HCEC 1CT (cell line): ENCODE measurements at regions not wholly inside any gene's neighbourhood (a gene's known extent, or its start where the extent isn't known, plus 50 kb on each side); places are given as distances from the start of the nearest gene placed in this dataset.
"Not testable (repeated sequence)": the region's sequence is repeated elsewhere in the genome, so short reads cannot be mapped to it uniquely, and the experiment has no call there.

Experiments used
- DNase-seq: peaks from one replicate; pipeline ENCODE4 v3.0.0-alpha.2; 2017

DNA sequence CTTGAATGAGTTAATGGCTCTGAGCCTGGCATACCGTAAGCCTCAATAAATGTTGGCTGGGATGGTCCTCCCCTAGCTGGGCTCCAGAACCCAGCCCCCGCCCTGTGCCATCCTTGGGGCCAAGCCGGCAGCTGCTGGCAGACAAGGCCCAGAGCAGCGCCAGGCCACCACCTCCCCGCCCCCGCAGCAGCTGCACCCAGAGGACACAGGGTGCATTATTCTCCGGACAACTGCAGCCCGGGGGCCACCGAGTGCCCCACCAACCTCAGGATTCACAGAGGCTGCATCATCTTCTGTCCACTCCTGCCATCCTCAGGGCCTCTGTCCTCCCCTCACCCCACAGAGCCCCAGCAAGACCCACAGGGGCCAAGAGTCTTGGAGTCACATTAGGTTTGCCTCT lies 92.7 kb downstream of the NCOR2 start:
- DNase-seq, result no peak

DNA sequence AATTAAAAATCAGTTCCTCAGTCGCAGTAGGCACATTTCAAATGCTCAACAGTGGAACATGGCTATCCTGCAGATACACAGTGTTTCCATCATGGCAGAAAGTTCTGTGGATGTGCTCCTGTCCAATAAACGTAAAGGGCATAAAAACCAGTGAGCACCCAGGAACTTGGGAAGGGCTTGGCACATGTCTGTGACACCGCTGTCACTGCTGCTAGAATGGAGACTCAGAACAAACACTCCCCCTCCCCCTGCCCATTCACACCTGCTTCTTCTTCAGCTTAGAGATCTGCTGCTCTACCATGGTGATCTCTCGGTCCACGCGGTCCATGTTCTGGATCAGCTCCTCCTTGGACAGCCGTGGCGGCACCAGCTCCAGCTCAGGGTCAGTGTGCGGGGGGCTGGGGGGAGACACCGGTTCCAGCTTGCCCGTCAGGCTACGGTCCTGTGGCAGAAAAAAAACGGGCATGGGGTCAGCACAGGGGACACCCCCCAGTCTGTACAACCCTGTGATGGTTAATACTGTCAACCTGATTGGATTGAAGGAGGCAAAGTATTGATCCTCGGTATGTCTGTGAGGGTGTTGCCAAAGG lies 94.6 kb downstream of the NCOR2 start:
- no peak for DNase-seq

DNA sequence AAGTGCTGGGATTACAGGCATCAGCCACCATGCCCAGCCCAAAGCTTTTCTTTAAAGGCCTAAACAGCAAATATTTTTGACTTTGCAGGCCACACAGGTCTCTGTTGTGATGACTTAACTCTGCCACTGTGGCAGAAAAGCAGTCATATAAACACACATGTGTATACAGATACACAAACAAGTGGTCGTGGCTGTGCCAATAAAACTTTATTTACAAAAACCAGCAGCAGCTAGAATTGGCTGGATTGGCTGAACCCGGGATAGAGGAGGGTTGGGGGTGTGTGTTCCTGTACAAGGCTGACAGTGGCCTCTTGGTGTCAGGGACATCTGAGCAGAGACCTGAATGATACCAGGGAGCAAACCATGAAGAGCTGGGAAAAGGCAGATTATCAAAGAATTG lies 95.6 kb downstream of the NCOR2 start:
- DNase-seq, result no peak

DNA sequence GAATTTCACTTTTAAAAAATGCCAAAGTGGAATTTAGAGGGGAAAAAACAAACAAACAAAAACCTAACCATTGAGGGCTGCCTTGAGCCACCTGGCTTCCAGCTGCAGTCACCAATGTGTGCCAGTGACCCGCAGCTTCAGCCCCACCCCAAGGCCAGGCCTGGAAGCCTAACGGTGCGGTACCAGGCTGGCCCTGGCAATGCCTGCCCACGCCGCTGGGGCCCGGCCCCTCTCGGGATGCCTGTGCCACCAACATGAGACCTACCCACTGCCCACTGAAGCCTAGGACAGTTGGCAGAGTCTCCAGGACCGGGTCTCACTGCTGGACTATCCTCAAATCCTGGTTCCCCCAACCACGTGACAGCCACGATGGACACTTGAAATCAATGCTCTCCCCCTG lies 96.6 kb downstream of the NCOR2 start:
- no peak for DNase-seq

DNA sequence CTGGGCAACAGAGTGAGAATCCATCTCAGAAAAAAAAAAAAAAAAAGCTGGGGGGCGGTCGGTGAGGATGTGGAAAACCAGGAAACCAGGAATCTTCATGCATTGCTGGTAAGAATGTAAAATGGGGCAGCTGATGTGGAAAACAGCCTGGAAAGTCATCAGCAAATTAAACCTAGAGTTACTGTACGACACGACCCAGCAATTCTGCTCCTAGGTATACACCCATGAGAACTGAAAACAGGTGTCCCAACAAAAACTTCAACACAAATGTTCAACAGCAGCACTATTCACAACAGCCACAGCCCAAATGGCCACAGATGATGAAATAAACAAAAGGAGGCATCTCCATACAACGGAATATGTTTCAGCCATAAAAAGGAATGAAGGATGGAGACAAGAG lies 97.3 kb downstream of the NCOR2 start:
- DNase-seq, result no peak

DNA sequence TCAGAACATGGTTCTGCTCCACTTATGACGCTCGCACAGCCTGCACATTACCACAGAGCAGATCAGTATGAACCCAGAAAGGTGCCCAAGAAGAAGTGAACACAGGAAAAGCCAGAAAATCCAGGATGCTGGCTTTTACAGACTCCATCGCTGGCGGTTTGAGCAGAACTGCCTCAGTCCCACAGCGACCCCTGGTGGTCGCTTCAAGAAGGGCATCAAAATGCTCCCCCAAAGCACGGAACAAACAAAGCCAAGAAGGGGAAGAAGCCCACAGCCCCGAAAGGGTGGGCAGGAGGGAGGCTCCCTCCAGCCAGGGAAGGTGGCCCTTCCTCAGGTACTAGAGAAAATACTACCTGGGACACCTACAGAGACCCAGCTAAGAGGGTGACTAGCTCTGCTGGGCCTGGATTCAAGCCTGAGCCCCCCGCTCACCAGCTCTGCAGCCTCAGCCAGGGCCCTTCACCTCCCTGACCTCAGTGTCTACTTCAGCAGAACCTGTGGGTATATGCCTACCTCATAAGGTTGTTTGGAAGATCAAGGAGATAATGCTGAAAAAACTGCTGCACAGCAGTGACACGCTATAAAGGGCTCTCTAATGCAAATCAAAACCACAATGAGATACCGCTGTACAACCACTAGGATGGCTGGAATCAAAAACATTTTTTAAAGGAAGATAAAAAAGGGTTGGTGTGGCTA lies 98.1 kb downstream of the NCOR2 start:
- no peak for DNase-seq

DNA sequence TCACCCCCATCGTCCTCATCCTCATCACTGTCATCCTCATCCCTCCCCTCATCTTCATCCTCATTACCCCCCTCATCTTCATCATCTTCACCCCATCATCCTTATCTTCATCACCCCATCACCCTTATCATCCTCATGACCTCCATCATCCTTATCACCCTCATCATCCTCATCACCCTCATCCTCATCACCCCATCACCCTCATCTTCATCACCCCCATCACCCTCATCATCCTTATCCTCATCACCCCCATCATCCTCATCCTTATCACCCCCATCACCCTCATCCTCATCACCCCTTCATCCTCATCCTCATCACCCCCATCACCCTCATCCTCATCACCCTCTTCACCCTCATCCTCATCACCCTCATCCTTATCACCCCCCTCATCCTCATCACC lies 99.9 kb downstream of the NCOR2 start:
- DNase-seq, result not testable (repeated sequence)

DNA sequence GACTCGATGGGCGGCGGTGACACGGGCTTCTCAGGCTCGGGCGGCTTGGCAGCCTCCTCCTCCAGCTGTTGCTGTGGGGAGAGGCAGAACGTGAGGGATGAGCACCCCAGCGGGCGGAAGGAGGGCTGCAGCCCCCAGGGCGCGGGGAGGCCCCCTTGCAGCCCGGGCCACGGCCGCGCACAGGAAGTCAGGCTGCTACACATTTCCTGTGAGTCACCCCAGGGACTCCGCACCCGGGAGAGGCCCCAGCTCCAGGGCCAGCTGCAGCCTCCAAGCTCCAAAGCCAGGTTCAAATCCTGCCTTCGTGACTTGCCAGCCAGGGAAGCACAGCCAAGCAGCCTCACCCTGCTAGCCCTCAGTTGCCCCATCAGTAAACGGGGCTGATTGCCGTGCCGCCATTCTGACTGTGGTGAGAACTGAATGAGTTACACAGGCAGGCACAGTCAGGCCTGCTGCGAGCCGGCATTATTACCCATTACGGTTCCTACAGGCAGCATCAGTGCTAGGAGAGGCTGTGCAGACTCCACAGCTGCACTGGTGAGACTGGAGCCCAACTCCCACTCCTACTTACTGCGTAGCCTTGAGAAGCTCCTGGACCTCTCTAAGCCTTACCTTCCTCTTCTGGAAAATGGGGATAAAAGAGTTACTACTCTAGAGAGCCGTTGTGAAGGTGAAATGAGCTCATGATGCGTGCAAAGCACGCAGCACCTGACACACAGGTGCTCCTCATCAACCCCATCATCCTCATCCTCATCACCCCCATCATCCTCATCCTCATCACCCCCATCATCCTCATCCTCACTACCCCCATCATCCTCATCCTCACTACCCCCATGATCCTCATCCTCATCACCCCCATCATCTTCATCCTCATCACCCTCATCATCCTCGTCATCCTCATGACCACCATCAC lies 100.9 kb downstream of the NCOR2 start:
- no peak for DNase-seq

DNA sequence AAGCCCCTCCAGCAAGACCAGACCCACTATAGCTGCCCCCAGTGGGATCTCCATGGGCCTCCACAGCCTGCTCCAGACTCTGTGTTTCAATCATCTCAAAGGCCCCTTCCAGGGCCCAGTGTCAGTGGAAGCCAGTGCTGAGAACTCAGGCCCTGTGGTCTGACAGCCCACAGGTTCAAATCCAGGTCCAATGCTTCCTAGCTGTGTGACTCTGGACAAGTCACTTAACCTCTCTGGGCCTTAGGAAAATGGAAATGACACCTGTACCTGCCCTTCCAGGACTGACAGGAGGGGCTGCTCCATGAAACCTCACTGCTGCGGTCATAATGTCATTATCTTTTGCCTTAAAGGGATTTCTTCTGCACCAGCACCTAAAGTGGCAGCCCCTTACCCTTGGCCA lies 101.9 kb downstream of the NCOR2 start:
- no peak for DNase-seq

DNA sequence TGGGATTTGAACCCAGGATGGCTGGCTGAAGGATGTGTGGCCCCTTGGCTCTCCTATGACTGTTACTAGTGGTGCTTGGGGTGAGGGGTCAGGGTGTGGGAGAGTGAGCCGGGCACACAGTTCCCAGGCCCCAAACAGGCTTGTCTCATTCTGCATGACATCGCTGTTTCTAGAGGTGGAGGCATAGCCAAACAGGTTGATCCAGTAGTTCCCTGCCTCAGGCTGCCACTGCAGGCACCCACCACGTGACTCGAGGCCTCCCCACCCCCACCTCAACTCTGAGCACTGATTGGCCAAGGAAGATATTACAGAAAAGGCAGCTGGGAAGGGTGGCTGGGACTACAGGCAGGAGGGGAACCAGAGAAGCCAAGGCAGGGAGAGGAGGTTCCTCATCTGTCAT lies 102.6 kb downstream of the NCOR2 start:
- DNase-seq, result no peak

DNA sequence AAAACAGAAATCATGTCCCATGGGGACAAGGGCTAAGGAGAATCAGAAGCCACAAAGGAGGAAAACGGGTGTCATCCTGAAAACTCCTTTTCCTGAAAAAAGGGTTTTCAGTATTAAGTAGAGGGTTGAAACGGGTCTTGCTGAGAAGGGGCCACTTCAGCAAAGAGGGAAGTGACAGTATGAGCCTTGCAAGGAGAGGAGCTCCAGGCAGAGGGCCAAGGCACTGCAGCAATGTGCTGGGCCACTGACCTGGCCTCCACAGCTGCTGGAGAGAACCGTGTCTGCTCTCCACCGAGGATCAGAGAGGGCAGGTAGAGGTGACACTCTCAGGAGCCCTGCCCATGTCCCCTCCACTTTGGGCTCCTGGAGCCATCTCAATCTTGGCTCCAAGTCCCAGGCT lies 103.3 kb downstream of the NCOR2 start:
- DNase-seq, result no peak

DNA sequence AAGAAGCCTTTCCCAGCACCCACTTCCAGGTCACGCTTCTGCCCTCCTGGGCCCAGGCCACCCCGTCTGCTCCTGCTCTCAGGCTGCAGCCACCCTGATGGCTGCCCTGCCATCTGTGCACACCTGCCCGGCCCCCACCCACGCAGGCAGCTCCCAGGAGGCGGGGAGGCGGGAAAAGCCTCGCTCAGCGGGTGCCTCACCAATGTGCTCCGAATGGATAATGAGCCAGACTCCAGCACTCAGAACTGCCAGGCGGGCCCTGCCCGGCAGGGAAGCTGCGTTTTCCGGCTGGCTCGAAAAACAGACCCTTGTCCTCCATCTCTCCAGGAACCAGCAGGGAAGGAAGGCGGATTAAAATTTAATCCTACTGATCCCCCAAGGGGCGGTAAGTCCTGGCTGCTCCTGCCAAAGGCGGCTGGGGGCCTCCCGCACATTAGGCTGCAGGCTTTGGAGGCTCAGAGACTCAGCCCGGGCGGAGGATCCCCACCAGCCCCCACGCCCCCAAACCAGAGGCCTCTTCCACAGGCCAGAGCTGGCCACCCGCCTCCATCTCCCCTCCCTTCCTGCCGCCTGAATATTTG lies 104.0 kb downstream of the NCOR2 start:
- no peak for DNase-seq

DNA sequence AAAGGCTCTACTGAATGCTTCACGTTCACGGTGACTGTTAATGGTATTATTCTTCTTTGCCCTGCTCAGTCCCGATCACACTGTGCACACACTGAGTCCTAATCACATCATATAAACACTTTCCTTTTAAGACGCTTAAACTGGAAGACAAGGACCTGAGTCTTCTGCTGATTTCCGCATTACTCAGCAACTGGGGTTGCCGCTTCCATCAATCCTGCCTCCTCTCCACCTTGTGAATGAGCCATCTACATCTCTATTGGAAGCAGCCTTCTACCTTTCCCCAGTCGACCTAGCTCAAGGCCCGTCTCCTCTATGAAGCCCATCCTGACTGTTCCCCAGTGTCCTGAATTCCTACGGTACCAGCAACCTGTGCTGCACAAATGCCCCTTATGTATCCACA lies 104.7 kb downstream of the NCOR2 start:
- DNase-seq, result no peak

DNA sequence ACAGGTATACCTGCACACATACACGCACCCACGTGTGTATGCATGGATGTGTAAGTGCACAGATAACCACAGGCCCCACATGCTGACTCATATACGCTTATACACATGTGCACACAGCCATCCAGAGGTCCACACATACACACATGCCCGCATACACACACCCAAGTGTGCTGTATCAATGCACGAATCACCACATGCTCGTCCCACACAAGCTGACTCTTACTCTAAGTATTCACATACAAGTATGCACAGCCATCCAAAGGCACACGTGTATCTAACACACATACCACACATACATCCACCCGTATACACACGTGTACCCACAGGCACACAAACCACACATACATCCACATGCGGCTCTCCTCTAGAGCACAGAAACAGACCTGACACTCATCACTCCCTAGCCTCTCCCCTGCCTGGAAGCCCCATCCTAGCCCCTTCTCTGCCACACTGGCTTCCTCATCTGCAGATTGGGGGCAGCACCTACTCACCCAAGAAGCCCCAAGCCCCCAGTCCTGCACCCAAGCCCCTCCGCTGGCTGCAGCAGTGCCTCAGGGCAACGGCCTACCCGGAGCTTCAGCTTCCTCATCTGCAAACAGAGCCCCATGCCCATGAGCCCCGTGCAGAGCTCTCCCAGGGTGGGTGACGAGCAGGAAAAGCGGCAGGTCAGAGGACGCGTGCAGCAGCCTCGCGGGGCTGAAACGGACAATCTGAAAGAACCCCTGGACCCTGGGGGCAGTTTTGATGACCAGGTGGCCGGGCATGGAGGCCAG lies 105.4 kb downstream of the NCOR2 start:
- DNase-seq, result no peak

DNA sequence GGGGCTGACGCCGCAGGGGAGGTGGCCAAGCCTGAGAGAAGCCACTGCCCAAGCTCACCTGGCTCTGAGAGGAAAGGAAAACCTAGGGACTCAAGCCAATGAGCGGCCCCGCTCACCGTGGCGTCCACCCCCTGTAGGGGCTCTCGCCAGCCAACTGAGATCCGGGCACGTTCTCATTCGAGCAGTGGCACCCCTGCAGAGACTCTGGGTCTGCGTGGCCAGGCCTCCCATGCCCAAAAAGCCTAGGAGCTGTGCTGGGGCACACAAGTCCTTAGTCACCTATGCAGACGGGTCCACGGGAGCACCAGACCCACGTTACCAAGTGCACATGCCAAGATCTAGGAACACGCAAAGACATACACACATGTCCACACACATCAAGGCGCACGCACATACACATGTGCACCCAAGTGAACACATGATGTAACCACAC lies 106.2 kb downstream of the NCOR2 start:
- DNase-seq, result no peak

DNA sequence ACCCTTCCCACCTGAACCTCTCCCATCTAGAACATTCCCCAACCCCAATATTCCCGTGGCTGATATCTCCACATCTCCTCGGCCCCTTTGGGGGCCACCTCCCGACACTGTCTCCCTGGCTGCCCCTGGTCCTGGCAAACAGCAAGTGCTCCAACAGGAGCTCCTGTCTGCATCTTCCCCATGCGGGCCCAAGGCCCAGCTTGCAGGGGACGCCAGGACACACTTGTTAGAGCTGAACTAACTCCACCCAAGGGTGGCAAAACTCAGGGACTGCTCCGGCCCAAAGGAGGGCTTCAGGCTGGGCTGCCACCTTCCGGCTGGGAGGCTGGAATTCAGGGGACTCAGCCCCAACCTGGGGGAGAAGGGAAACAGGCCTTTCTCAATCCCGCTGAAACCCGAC lies 106.6 kb downstream of the NCOR2 start:
- no peak for DNase-seq

DNA sequence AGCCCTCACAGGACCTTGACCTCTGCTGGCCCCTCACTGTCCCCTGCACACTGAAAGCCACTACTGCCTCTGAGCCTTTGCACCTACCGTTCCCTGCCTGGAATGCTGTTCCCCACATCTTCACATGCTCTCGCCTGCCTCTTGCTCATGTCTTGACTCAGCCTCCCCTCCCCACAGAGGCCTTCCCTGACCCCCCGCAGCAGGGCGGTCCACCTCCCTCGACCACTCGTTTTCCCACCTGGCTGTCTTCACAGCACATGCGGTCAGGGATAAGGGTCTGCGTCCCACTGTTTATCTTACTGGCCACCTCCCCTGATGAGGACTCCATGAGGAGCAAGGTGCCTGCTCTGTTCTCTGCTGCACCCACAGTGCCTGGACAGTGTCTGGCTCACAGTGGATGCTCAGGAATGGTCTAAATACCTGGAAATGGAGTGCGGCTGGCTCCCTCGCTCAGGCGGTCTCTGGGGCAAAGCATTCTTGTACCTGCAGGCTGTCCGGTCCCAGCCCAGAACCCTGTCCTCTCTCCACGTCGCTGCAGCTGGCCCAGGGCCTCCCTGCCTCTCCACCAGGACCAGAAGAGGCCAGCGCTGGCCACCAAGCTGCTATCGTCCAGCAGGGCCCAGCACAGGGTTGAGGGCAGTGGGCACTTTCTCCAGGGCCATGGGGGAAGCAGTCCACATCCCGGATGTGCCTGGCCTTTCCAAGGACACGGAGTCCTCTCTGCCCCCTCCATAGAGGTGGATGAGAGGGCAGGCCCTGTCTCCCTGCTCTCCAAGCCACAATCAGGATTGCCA lies 107.4 kb downstream of the NCOR2 start:
- DNase-seq, result no peak

DNA sequence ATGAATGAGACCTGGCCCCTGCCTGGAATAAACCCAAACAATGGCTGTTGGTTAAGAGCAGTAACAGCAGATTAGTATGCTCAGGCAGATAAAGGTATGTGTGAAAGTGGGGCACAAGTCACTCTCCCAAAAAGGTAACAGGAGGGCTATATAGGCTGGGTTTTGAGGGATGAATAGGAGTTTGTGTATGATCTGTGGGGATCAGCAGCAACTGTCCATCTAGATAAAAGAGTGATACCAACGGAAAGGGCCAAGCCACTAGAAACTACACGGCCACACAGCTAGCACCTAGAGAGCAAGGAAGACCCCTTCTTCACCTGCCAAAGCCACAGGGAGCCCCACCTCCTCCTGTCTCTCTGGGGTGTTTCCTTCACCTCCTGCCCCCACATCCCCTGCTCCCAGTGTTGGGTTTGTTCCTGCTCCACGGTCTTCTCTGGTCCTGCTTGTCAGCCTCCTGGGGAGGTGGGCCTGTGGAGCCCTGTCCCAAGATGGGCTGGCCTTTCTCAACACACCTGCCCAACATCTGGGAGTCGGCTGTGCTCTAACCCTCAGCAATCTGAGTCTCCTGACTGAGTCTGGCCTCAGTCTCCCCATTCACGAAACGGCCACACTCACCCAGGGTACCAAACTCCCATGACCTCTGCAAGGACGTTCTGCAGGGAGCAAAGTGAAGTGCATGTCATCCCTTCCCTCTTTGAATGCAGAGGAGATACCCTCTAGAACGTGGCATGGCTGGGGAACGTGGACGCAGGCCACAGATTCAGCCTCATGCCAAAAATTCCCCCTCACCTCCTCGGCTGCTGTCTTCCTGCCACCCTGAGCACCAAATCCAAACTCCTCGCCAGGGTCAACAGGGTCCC lies 108.2 kb downstream of the NCOR2 start:
- DNase-seq, result no peak

DNA sequence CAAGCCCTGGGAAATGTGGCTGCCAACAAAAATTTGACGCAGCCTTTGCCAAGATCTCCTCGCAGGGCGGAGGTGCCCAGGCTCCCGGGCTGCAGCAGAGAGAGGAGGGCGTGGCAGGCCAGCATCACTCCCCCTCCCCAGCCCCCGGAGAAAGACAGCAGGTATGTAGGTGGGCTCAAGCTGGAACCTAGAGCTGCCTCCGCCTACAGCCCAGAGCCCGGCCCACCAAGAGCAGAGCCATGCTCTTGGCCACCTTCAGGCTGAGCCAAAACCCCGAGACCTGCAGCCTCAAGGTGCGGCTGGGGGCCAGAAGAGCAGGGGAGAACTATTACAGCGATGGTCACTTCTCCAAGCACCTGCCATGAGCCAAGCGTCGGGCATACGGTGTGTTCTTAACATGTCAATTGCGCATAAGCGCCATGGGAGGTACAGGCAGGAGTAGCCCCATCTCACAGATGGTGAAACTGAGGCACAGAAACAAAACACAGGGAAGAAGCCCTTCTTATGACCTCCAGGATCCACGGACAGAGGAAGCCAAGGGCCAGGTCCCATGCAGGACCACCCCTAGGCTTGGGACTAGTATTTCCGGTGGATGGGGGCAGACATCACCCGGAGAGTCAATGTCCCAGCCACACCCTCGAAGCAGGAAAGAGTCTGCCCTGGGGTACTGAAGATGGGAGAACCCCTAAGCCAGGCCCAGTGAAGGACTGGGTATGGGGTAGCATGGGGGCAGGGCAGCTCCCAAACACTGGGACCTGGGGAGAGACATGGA lies 109.0 kb downstream of the NCOR2 start:
- no peak for DNase-seq
